GM19397 (cell line): ENCODE measurements at regions not wholly inside any gene's neighbourhood (a gene's known extent, or its start where the extent isn't known, plus 50 kb on each side); places are given as distances from the start of the nearest gene placed in this dataset.
A peak's percentile ranks its signal among the peaks of the same experiment; 100 is the strongest.

Experiments used
- ATAC-seq: cut with Tn5 transposase; IDR thresholded peaks from one replicate; pipeline ENCODE4 v1.9.1; 2021; ENCODE audit warnings: mild to moderate bottlenecking, moderate library complexity; ENCODE audit not compliant: unreplicated experiment

DNA sequence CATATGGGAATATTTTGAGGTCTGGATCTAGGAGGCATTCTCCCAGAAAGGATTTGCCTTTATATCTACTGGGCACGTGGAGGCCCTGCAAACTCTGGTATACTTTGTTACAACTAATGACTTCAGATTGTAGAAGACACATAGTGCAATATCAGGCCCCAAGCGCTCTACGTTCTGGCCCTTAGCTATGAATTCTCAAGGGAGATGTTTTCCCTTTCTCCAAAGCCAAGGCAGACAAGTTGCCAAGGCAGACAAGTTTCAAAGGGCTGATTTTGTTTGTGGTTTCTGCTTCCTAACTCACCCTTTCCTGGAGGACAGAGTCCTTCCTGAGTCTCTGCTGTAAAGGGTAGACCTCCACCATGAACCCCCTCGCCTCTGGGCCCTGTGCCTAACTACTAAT, 99.4 kb upstream of the CTTNBP2 start:
- ATAC-seq = no peak

DNA sequence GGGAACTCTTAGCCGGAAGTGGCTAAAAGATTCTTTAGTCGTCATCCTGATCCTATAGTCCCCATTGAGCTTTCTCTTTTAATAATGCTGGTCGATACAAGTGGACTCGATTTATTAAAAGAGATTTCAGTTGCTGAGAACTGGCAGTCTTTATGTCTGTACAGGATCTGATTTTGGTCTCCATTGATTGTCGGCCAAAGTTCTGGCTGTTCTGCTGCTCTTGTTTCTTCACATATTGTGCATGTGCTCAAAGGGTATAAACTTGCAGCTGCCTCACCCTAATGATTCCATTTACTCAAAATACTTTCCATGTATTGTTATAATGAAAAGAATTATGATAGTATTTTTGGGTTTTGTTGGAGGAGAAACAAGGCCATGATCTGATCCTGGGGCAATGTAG, 100.7 kb upstream of the CTTNBP2 start:
- no peak for ATAC-seq

DNA sequence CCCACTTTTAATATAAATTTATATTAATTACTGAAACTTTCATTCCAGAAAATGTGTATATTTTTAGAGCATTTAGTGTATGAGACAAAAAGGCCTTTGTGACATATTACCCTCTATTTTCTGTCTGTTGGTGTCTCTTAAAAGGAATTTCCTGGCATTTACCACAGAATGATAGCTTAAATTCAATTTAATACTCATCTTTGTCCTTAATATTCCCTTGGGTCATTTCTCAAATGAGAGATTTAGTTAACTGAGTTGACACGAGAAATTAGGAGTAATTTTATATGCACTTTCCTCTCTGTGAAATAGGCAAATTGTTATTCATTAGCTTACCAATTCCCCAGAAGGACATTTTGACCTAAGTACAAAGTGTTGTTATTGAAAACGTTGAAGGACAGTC, 101.7 kb upstream of the CTTNBP2 start:
- ATAC-seq = no peak

DNA sequence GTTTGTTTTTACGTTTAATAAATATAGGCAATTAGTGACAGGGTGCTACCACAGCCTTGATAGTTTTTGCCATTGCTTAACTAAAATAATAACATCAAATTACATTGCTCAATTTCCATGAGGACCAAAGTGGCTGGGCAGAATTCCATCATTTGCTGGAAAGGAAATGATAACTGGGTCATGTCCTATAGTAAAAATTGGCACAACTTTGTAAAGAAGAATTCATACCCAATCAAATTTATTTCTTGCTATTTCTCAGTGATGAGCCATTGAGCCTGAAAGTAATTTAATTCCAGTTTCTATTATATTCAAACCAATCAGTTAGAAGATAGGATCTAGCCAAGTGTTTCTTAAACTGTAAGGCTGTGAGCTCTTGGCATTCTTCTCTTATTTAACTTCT, 102.2 kb upstream of the CTTNBP2 start:
- ATAC-seq = no peak

DNA sequence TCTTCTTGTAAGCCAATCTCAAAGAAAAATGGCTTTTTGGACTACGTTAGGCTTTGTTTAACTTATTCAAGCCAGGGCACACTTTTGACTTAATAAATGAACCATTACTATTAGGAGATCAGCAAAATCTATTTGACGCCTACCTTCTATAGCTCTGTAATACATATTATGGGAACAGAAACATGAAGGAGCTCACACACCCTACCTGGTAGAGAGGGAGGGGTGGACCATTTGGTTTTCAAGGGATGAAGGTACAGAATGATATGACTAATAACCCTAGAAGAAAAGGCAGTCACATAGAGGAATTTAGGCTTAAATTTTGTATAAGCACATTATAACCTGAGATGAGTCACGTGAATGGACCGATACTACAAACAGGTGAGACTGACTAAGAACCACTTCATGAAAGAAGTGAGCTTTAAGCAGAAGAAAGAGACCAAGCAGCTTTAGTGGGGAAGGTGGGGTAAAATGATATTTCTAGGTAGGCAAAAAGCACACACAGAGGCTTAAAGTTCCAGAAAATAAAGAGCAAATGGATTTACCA, 106.8 kb upstream of the CTTNBP2 start:
- ATAC-seq = no peak

DNA sequence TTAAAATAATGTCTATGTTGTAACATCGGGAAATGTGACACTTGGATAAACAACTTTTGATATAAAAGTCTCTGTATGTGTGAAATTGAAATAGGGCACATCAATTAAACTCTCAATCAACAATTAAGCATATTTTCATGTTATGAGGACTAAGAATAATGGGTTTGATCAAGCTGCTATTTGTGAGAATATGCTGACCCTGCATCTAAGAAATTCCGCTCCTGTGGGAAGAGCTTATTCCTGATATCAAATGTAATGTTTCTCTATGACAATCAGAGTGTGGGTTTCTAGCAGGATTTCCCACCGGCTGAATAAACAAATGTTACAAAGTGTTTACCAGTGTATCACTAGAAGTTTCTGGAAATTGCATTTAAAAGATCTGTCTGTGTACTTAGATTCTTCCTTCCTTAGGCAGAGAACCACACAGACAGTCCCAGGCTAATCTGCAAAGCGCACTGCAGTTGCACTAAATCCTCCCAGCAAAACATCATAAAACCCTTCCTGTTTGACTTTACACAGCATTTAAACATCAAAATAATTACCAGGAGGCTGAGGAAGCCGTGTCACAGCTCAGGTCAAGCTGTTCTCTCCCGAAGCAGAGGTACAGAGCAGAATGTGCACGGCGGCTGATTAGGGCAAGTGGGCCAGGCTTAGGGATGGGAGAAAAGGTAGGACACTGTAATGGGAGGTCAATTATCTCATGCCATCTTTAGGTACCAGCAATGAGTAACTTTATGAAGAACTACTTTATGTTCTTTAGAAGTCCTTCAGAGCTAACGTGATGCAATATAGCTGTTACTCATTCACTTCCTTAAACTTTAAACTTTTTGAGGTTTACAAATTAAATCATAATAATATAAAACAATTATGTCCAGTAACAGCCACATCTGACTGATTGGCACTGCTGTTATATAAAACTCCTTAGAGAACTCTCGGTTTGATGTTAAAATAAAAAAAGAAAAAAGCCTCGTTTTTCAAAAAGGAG, 109.1 kb upstream of the CTTNBP2 start:
- no peak for ATAC-seq

DNA sequence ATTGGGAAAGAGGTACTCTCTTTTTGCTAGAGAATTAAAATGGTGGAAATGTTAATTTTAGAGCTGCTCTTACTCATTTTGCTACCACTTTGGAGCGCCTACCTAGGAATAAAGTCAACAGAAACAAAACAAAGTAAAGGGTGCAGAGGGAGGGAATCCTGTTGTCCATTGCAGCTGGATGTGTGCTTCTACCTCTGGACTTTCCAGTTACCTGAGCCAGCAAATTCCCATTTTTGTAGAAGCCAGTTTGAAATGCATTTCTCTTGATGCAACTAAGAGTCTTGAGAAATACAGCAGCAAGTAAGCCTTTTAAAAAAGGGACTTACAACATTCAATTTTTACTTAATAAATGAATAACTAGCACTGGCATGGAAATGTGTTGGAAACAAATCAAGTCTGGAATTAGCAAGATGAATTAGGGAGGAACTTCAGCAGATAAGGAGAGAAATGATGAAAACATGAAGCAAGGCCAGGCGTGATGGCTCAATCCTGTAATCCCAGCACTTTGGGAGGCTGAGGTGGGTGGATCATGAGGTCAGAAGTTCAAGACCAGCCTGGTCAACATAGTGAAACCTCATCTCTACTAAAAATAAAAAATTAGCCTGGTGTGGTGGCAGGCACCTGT, 113.5 kb upstream of the CTTNBP2 start:
- ATAC-seq = no peak

DNA sequence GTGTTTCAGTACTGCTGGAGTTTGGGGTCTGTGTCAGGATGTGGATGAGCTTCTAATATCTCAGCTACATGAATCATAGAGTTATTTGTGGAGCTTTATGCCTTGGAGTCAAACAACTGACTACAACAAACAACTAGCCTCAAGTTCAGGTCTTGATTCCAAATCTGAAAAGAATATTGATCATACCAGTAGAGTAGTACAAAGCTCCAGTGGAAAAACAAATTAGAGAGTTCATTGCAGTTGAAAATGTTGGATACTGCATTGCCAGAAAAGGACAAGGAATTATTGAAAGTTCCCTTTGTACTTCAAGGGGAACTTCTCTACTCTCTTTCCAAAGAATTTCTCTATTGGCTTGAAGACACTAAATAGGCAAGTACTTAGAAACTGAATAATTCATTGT, 117.6 kb upstream of the CTTNBP2 start:
- no peak for ATAC-seq

DNA sequence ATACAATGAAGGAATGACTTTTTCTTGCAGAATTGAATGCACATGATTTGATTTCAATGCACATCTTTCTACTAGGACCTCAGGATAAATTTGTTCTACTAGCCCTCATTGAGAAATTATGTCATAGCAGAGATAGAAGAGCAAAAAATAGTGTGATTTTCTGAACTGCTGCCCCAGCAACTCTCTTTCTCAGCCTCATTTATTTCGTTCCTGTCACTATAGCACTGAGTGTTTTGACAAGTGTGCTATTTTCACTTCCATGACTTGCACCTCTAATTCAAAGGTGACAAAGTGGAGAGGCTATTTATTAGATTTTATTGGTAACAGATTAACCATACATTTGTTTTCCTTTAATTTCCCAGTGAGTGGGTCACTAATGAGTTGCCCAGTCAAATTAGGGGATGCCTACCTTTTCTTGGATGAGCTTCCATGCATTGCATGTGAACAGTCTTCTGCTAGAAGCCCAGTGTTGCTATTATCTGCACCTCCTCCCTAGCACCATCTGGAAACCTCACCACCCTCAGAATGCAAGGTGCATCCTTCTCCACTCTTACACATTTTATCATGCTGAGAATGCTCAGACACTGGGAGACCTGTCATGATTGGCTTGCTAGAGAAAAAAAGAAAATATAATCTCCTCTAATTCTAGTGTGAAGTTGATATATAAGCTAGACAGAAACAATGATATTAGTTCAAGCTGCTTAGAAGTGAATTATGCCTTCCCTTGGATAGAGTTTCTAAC, 119.6 kb upstream of the CTTNBP2 start:
- no peak for ATAC-seq

DNA sequence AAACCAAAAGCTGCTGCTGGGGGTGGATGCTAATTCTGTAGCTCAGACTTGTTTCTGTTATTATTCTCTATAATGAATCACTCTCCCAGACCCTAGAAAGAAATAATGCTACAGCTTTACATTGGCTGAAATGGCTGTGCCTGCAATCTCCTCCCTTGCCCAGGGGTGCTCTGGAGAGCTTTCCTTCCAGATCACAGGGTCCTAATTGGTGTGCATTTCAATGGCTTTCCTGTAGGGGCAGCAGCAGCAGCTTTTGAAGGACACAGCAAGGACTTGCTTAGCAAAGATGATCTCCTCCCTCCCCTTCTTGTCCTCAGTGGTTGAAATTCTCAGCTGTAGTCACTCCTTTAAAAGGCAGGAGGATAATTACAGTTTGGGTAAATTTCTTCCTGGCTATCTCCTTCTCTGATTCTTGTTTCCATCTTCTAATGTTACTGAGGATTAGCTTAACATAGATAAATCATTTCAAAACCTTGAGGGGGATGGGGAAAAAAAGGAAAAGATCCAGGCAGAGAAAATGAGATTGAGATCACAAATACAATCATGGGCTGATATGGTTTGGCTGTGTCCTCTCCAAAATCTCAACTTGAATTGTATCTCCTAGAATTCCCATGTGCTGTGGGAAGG, 120.2 kb upstream of the CTTNBP2 start:
- peak; percentile 98 for ATAC-seq

DNA sequence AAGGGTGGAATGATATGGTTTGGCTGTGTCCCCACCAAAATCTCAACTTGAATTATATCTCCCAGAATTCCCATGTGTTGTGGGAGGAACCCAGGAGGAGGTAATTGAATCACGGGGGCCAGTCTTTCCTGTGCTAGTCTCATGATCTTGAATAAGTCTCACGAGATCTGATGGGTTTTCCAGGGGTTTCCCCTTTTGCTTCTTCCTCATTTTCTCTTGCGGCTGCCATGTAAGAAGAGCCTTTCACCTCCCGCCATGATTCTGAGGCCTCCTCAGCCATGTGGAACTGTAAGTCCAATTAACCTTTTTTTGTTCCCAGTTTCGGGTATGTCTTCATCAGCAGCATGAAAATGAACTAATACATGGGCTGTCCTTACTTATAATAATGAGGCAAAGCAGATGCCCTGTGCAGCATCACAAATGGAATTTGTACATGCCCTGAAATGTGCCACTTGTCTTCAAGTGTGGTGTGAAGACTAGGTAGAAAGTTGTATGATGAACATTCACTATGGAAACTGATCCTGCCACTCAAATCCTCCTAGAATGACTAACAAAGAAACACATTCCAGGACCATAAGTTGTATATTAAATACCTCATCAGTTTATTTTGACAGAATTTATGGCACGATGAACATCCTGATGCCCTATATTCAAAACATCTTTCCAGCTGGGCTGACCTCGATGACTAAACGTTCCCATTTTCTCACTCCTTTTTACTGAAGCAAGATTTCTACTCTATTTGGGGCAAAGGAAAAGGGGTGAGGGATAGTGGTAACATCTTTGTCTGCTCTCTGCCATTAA, 122.8 kb upstream of the CTTNBP2 start:
- ATAC-seq = no peak

DNA sequence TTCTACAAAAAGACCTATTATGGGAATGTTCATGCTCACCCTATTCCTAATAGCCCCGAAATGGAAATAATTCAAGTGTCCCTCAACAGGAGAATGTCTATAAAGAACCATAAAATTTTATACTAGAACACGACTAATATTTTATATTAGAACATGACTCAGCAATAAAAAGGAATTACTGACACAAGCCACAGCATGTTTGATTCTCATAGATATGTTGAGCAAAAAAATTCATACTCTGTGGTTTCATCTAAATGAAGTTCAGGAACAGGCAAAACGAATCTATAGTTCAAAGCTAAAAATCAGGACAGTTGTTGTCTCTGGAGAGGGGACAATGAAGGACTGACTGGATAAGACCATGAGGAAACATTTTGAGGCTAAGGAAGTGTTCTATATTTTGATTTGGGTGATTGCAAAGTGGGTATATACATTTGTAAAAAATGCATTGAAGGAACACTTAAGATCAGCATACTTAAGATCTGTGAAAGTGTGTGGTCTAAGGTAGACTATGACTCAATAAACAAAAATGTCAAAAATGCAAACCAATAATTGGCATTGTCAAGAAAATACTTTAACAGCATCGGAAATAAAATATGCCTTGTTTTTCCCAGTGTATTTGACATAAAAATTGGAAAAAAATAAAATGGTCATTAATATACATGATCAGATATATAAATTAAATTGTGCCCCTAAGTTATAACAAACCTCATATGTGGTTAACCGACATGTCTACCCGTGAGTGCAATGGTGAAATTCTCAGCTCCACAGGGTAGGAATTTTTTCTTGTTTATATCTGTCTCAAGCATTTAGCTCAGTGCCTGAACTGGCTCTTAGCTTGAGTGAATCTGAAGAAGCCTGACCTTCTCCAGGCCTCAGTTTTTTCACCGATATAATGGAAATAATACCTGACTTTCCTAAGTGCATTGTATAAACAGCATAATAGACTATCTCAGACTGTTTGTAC, 124.9 kb upstream of the CTTNBP2 start:
- ATAC-seq = no peak

DNA sequence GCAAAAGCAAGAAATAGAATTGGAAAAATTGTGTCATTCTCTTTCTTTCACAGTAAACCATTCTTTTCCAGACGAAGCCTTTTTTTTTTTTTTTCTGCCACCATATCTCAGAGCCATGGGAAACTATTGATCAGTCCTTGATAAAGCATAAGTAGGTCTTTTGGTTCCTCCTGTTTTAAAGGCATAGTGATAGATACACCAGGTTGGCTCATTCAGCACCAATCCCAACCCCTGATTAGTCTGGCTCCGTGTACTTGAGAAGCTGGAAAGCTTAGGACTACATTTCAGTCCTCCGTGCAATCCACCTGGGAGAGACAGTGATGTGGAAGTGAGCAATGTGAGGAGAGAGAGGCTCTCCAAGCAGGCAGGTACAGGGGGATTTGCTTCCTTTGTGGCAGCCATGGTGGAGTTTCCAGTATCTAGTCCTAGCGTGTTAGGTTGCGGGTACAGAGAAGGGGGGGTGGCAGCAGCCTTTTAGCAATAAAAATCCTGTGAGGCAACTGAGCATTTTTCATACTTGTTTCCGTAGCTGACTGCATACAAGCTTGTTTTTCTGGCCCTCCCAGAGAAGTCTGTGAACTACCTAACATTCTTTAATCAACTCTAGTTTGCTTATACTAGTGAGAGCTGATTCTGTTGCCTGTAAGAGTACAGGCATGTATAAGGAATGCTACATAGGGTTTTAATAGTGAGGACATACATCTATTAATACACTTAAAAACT, 127.4 kb upstream of the CTTNBP2 start:
- no peak for ATAC-seq

DNA sequence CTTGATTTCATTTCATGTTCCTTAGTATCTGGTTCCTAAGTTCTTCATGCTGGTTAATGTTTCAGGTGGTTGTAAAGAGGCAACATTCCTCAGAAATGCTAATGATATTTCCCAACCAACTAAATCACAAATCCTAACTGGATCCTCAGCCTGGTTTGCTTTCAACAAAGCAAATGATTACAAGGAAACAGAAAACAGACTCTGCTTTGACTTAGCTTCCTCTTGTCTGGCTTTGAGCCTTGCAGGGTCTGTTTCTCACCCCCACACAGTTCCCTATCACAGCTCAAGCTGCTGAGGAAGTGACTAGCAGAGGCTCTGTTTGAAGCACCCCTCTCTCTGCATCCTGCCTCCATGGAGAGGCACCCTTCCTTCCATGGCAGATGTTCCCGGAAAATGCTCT, 130.2 kb upstream of the CTTNBP2 start:
- no peak for ATAC-seq

DNA sequence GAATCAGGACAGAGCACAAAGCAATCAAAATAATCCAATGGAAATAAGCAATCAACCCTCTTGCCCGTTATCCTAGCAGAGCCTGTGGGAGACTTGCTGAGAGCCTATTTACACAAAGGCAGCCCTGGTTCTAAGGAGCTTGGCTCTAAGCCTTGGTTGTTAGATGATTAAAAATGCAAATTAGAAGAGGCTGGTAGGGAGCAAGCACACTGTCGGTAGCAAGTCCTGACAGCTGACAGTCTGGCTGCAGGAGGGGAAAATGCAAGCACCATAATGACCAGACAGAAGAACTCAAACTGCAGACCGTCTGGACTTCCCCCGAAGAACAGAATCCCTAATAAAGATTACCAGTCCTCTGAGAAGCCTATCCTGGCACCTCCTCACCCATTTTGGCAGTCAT, 131.8 kb upstream of the CTTNBP2 start:
- ATAC-seq = no peak

DNA sequence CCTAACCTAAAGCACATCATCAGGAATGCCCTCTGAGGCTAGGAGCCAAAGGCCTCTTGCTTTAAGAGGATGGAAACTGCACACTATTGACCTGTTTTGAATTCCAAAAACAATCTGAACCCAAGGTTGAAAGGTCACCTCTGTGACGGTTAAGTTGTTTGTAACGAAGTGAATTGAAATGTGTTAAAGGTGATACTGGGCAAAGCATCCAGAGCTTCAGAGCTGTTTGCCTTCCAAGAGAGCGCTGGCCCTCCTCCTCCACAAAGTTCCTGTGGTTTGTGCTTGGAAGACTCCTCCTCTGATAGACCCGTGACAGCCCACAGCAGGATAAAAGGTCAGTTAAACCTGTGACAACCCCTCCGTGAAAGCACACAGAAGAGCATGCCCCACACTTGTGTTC, 133.7 kb upstream of the CTTNBP2 start:
- ATAC-seq = no peak

DNA sequence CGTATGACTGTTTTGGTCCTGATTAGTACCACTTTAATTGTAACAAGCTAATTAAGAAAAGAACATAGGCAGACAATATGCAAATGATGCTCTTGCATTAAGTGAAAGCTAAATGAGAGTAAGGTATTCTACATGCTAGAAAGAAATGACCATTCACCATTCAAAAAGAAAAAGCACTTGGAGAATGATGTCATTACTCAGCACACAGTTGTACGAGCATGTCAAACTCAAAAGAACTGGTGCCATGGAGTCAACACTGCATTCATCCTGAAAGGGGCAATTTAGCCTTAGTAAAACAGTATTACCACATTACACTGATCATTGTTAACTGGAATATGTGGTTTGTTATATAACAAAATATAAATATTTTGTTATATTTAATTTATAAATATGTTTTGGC, 136.2 kb upstream of the CTTNBP2 start:
- ATAC-seq = no peak

DNA sequence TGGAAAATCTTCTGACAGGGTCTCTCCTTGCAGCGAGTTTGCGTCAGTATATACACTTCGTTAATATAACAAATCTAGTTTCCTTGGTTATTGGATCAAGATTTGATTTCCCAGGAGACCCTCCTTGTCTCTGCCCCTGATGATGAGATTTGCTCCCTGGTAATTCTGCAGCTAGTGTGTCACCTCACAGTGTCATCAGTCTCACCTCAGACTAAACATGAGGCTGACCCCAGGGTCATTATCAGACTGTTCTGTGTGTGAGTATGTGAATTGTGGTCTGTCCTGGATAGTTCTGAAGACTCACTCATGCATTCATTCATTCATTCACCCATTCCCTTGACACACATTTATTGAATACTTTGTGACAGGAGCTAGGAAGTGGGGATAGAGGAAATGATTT, 138.4 kb upstream of the CTTNBP2 start:
- no peak for ATAC-seq
